HL-60 (cell line): ENCODE measurements at regions not wholly inside any gene's neighbourhood (a gene's known extent, or its start where the extent isn't known, plus 50 kb on each side); places are given as distances from the start of the nearest gene placed in this dataset.
A peak's percentile ranks its signal among the peaks of the same experiment; 100 is the strongest.
"Not testable (repeated sequence)": the region's sequence is repeated elsewhere in the genome, so short reads cannot be mapped to it uniquely, and the experiment has no call there.

Experiments
- DNase-seq, 2 experiments: peaks; one replicate each; pipeline ENCODE4 v3.0.0-alpha.2; 2010 to 2020; ENCODE audit warnings: low read depth in 1 of 2, low spot score in 1 of 2
- H3K27ac ChIP-seq: fragments of 250-450 bp; sonication (Bioruptor Pico); replicated peaks from 2 replicates; pipeline ENCODE4 v1.5.1; 2020; ENCODE audit warnings: mild to moderate bottlenecking, moderate library complexity
- H3K27me3 ChIP-seq: fragments of 250-450 bp; sonication (Bioruptor Pico); 2 replicates; pipeline ENCODE4 v1.5.1; 2021; ENCODE audit warnings: mild to moderate bottlenecking, moderate library complexity; ENCODE audit not compliant: insufficient read depth, poor library complexity, severe bottlenecking
- H3K4me3 ChIP-seq: replicated peaks from 2 replicates; pipeline ENCODE4 v1.5.1; 2011; ENCODE audit warnings: mild to moderate bottlenecking, control low read depth, low read length; ENCODE audit not compliant: insufficient read depth
- CTCF ChIP-seq: IDR thresholded peaks from one replicate; pipeline ENCODE4 v1.5.1; 2011; ENCODE audit warnings: low read length, control low read depth, inconsistent platforms; ENCODE audit not compliant: insufficient read depth
- GABPA ChIP-seq: IDR thresholded peaks from 2 replicates; pipeline ENCODE4 v1.6.1; 2012; ENCODE audit warnings: low read depth
- POLR2AphosphoS5 ChIP-seq: IDR thresholded peaks from 2 replicates; pipeline ENCODE4 v1.6.1; 2012; ENCODE audit warnings: low read depth
- REST ChIP-seq: IDR thresholded peaks from 2 replicates; pipeline ENCODE4 v1.6.1; 2012; ENCODE audit warnings: low read depth; ENCODE audit not compliant: insufficient replicate concordance
- SPI1 ChIP-seq: IDR thresholded peaks from 2 replicates; pipeline ENCODE4 v1.6.1; 2012; ENCODE audit warnings: low read depth, mild to moderate bottlenecking, borderline replicate concordance

DNA sequence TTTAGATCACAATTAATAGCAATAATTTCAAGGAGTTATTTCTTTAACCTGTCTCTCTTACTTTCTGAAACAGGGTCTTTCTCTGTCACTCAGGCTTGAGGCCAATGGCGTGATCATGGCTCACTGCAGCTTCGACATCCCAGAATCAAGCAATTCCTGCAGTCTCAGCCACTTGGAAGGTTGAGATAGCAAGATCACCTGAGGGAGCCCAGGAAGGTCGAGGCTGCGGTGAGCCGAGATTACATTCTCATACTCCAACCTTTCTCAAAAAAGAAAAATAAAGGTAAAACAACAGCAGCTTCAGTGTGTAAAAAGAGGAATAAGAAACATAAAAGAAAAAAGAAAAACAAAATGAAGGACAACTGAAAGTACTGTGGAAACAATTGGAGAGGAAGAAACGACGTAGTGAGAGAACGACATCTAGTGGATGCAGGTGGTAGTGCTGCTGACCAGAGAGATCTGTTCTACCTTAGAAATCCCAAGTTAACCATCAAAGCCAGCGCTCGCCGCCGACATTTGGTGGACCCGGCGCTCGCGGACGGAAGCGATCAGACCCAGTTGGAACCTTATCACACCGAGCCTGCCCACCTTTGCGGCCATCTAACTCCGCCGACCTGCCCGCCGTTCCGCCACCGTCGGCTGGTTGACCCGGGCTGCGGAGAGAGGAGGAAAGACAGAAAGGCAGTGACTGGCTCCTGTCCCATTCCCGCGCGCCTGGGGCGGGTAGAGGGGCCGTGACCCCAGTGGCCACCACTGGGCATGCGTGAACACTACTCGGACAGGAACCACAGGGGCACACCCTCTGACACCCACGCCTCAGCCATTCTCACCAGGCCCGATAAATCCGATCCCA, 196.1 kb downstream of the ALG10 start:
- DNase-seq, result peak; percentile 32 to 59
- H3K27ac ChIP-seq, result no peak overlapping the region
- H3K27me3 ChIP-seq, result no peaks in the 10 kb centered on the region
- H3K4me3 ChIP-seq, result peak overlapping the region; percentile 21
- TF ChIP-seq CTCF, result peak; percentile 96
- TF ChIP-seq GABPA, result no peak

DNA sequence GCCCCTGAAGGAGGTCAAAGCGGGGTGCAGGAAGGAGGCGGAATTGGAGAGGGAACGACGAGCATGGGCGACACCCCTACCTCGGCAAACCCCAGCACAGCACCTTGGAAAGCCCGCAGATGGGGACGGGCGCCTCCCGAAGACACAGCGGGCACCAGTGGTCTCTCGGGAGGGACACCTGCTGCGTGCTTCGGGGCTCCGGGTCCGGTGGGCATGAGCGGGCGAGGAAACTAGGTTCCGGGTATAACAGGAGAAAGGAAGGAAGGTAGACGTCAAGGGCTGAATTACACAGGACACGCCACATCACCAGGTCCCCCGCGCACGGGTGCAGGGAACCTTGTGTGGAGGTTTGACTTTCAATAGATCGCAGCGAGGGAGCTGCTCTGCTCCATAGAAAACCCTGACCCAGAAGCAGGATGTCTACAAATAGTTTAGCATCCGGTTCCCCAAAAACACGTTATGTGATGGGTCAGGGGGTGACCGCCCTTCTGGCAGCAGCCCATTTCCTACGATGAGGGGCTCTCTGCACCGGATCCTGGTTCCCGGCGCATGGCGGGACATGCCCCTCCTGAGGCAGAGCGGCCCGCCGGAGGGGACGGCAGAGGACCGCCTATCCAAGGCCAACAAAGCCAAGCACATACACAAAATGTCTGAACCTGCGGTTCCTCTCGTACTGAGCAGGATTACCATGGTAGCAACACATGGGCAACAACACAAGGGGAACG, 196.9 kb downstream of the ALG10 start:
- no peak for DNase-seq
- H3K27me3 ChIP-seq, result no peaks in the 10 kb centered on the region
- no peak overlapping the region for H3K4me3 ChIP-seq
- no peak overlapping the region for H3K27ac ChIP-seq
- no peak for TF ChIP-seq SPI1
- no peak for TF ChIP-seq REST
- no peak for TF ChIP-seq GABPA
- TF ChIP-seq CTCF, result no peak
- TF ChIP-seq POLR2AphosphoS5, result no peak

DNA sequence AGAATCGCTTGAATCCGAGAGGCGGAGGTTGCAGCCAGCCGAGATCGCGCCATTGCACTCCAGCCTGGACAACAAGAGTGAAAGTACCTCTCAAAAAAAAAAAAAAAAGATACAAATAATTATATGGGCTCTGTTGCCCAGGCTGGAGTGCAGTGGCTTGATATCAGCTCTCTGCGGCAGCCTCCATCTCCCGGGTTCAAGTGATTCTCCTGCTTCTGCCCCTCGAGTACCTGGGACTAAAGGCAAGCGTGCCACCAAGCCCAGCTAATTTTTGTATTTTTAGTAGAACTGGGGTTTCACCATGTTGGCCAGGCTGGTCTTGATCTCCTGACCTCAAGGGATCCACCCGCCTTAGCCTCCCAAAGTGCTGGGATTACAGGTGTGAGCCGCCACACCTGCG, 197.8 kb downstream of the ALG10 start:
- not testable (repeated sequence) for H3K27ac ChIP-seq, DNase-seq, H3K27me3 ChIP-seq, H3K4me3 ChIP-seq

DNA sequence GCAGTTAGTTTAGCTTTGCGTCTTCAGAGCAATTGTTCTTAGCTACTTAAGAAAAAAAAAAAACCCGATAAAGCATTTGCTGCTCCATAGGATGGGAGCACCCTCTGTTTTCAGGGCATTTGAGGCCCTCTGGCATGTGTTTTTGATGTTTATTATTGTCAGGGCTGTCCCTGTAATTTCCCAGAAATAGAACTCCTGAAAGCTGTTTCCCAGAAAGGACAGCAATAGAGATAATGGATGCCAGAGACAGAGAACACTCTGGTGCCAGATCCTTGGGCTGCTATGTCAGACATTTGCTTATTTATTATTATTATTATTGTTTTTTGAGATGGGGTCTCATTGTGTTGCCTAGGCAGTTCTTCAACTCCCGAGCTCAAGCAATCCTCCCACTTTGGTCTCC, 201.3 kb downstream of the ALG10 start:
- TF ChIP-seq SPI1, result no peak
- no peak for TF ChIP-seq REST
- no peak for TF ChIP-seq GABPA
- no peak for TF ChIP-seq CTCF
- TF ChIP-seq POLR2AphosphoS5, result no peak
- no peaks in the 10 kb centered on the region for H3K27me3 ChIP-seq
- H3K27ac ChIP-seq, result no peak overlapping the region
- DNase-seq, result no peak
- no peak overlapping the region for H3K4me3 ChIP-seq

GRCh38 chr12:34226044-34226443, 203.7 kb downstream of the ALG10 start:
- not testable (repeated sequence) for H3K27ac ChIP-seq, H3K27me3 ChIP-seq, H3K4me3 ChIP-seq, DNase-seq

DNA sequence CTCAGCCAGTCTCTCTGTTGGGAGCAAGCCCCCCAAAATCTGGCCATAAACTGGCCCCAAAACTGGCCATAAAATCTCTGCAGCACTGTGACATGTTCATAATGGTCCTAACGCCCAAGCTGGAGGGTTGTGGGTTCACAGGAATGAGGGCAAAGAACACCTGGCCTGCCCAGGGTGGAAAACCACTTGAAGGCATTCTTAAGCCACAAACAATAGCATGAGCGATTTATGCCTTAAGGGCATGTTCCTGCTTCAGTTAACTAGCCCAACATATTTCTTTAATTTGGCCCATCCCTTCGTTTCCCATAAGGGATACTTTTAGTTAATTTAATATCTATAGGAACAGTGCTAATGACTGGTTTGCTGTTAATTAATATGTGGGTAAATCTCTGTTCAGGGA, 205.8 kb downstream of the ALG10 start:
- not testable (repeated sequence) for H3K27me3 ChIP-seq, H3K27ac ChIP-seq

DNA sequence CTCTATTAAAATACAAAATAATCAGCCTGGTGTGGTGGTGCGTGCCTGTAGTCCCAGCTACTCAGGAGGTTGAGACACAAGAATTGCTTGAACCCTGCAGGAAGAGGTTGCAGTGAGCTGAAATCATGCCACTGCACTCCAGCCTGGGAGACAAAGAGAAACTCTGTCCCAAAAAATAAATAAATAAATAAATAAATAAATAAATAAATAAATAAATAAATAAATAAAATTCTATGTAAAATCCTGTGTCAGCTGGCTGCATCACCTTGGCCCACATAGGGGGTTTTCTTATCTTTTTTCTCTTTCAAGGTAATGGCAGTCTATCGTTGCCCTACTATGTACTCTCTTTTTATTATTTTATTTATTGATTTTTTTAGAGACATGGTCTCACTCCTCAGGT, 206.7 kb downstream of the ALG10 start:
- DNase-seq, H3K27me3 ChIP-seq, H3K27ac ChIP-seq, H3K4me3 ChIP-seq: not testable (repeated sequence)

More for the DNA sequence above, 205.8 kb downstream of the ALG10 start:
- not testable (repeated sequence) for H3K4me3 ChIP-seq, DNase-seq
